ENCODE measurements at regions not wholly inside any gene's neighbourhood (a gene's known extent, or its start where the extent isn't known, plus 50 kb on each side); places are given as distances from the start of the nearest gene placed in this dataset.

- no peaks in the 10 kb centered on the region for H4K20me1 ChIP-seq (ENCODE audit: insufficient read depth)
- no peaks in the 10 kb centered on the region for H3K79me2 ChIP-seq (replicated peaks; ENCODE audit: insufficient read depth, low read length)
- no peak overlapping the region for H2AFZ ChIP-seq (ENCODE audit: low read depth, low read length)
- H3K27ac ChIP-seq (ENCODE audit: low read length), result no peak overlapping the region
- peak; percentile 57 for TF ChIP-seq POLR2AphosphoS5 (IDR thresholded peaks at IDR 0.05)
- no peak for TF ChIP-seq TAF1 (IDR thresholded peaks at IDR 0.05; ENCODE audit: low read depth)
- TF ChIP-seq EP300 (conservative IDR thresholded peaks at IDR 0.05; ENCODE audit: poor library complexity, severe bottlenecking), result peak; percentile 58
- H3K9ac ChIP-seq (ENCODE audit: low read length), result no peak overlapping the region
- H3K4me3 ChIP-seq (ENCODE audit: low read length), result no peak overlapping the region
- H3K36me3 ChIP-seq (ENCODE audit: insufficient read depth, low read length), result no peaks in the 10 kb centered on the region
- H3K4me2 ChIP-seq (ENCODE audit: low read length), result no peak overlapping the region
- no peaks in the 10 kb centered on the region for H3F3A ChIP-seq (ENCODE audit: insufficient read depth, low read length, poor library complexity, severe bottlenecking)
- no peaks in the 10 kb centered on the region for H3K9me3 ChIP-seq (ENCODE audit: low read length)
- H3K9me2 ChIP-seq (ENCODE audit: insufficient read depth, low read length), result no peaks in the 10 kb centered on the region
- H3K27me3 ChIP-seq (ENCODE audit: insufficient read depth, low read depth, low read length), result no peaks in the 10 kb centered on the region
Measured at GRCh38 chr12:45536284-45536683, 193.2 kb upstream of the ARID2 start.

- TF ChIP-seq CTCF (IDR thresholded peaks at IDR 0.05; ENCODE audit: poor library complexity, severe bottlenecking), result no peak
- no peak for TF ChIP-seq REST (IDR thresholded peaks at IDR 0.05; ENCODE audit: borderline replicate concordance)
- no peak for TF ChIP-seq MXI1 (conservative IDR thresholded peaks at IDR 0.05; ENCODE audit: poor library complexity, severe bottlenecking)
- TF ChIP-seq SMC3 (conservative IDR thresholded peaks at IDR 0.05; ENCODE audit: poor library complexity), result no peak
- no peak for TF ChIP-seq EZH2 (IDR thresholded peaks at IDR 0.05; ENCODE audit: borderline replicate concordance, insufficient read depth, low read length, poor library complexity, severe bottlenecking)
- H3K36me3 ChIP-seq (ENCODE audit: insufficient read depth, low read length), result no peaks in the 10 kb centered on the region
- H3K9me2 ChIP-seq (ENCODE audit: insufficient read depth, low read length), result no peaks in the 10 kb centered on the region
- H3K9ac ChIP-seq (ENCODE audit: low read length), result no peak overlapping the region
- no peak overlapping the region for H2AFZ ChIP-seq (ENCODE audit: low read depth, low read length)
- H3K9me3 ChIP-seq (ENCODE audit: low read length), result no peaks in the 10 kb centered on the region
- no peaks in the 10 kb centered on the region for H3K27me3 ChIP-seq (ENCODE audit: insufficient read depth, low read depth, low read length)
- H4K20me1 ChIP-seq (ENCODE audit: insufficient read depth), result no peaks in the 10 kb centered on the region
- H3F3A ChIP-seq (ENCODE audit: insufficient read depth, low read length, poor library complexity, severe bottlenecking), result no peaks in the 10 kb centered on the region
- H3K4me2 ChIP-seq (ENCODE audit: low read length), result no peak overlapping the region
- no peaks in the 10 kb centered on the region for H3K79me2 ChIP-seq (replicated peaks; ENCODE audit: insufficient read depth, low read length)
- H3K27ac ChIP-seq (ENCODE audit: low read length), result no peak overlapping the region
- H3K4me3 ChIP-seq (ENCODE audit: low read length), result no peak overlapping the region
Measured at GRCh38 chr12:45540661-45541341, 188.7 kb upstream of the ARID2 start.

- Histone ChIP-seq H3K36me3 (ENCODE audit: insufficient read depth, low read length) (no peaks in the 10 kb centered on the region), H3K4me2 (ENCODE audit: low read length) (no peak overlapping the region), H3K9me2 (ENCODE audit: insufficient read depth, low read length) (no peaks in the 10 kb centered on the region), H3K79me2 (replicated peaks; ENCODE audit: insufficient read depth, low read length) (no peaks in the 10 kb centered on the region), H4K20me1 (ENCODE audit: insufficient read depth) (no peaks in the 10 kb centered on the region), H3F3A (ENCODE audit: insufficient read depth, low read length, poor library complexity, severe bottlenecking) (no peaks in the 10 kb centered on the region), H3K4me3 (ENCODE audit: low read length) (no peak overlapping the region), H3K27me3 (ENCODE audit: insufficient read depth, low read depth, low read length) (no peaks in the 10 kb centered on the region), H2AFZ (ENCODE audit: low read depth, low read length) (no peak overlapping the region), H3K27ac (ENCODE audit: low read length) (no peak overlapping the region), H3K9me3 (ENCODE audit: low read length) (no peaks in the 10 kb centered on the region), H3K9ac (ENCODE audit: low read length) (no peak overlapping the region)
- TF ChIP-seq EZH2 (IDR thresholded peaks at IDR 0.05; ENCODE audit: borderline replicate concordance, insufficient read depth, low read length, poor library complexity, severe bottlenecking) (no peak), MXI1 (conservative IDR thresholded peaks at IDR 0.05; ENCODE audit: poor library complexity, severe bottlenecking) (no peak), SMC3 (conservative IDR thresholded peaks at IDR 0.05; ENCODE audit: poor library complexity) (peak; percentile 12), REST (IDR thresholded peaks at IDR 0.05; ENCODE audit: borderline replicate concordance) (no peak), EP300 (conservative IDR thresholded peaks at IDR 0.05; ENCODE audit: poor library complexity, severe bottlenecking) (no peak), POLR2AphosphoS5 (IDR thresholded peaks at IDR 0.05) (no peak), RAD21 (conservative IDR thresholded peaks at IDR 0.05) (peak; percentile 27), TAF1 (IDR thresholded peaks at IDR 0.05; ENCODE audit: low read depth) (no peak), CTCF (IDR thresholded peaks at IDR 0.05; ENCODE audit: poor library complexity, severe bottlenecking) (no peak)
Measured at GRCh38 chr12:45543887-45544286, 185.6 kb upstream of the ARID2 start.

Data from neural cell (in vitro differentiated cells).